ENCODE measurements at regions not wholly inside any gene's neighbourhood (a gene's known extent, or its start where the extent isn't known, plus 50 kb on each side); places are given as distances from the start of the nearest gene placed in this dataset.

DNA sequence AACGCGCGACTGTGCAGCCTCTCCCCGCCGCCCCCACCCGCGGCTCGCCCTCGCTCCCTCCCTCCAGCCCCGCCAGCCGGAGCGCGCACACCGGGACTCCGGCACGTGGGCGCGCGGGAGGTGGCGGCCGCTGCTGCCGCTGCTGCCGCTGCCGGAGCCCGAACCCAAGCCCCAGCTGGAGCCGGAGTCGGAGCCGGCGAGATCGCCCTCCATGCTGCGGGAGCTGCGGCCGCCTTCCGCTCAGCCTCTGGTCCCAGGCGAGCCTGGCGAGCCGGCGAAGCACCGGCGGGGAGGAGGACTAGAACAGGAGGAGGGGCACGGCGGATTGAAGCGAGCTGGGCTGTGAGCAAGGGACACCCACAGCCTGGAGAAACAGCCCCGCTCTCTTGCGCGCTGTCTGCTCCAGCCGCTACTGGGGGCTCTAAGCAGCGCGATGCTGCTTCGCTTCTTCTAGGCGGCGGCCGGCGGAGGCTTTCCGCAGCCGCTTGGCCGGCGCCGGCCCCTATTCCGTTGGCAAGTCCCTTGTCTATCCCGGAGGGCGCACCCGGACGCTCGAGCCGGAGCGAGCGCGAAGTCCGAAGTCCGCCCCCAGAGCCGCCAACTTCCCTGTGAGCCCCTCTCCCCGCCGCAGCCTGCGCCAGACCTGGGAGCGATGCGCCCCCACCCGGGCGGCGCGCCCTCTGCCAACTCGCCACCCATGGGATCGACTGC lies 598.7 kb upstream of the SGCD start:
- DNase-seq: peak; percentile 88

DNA sequence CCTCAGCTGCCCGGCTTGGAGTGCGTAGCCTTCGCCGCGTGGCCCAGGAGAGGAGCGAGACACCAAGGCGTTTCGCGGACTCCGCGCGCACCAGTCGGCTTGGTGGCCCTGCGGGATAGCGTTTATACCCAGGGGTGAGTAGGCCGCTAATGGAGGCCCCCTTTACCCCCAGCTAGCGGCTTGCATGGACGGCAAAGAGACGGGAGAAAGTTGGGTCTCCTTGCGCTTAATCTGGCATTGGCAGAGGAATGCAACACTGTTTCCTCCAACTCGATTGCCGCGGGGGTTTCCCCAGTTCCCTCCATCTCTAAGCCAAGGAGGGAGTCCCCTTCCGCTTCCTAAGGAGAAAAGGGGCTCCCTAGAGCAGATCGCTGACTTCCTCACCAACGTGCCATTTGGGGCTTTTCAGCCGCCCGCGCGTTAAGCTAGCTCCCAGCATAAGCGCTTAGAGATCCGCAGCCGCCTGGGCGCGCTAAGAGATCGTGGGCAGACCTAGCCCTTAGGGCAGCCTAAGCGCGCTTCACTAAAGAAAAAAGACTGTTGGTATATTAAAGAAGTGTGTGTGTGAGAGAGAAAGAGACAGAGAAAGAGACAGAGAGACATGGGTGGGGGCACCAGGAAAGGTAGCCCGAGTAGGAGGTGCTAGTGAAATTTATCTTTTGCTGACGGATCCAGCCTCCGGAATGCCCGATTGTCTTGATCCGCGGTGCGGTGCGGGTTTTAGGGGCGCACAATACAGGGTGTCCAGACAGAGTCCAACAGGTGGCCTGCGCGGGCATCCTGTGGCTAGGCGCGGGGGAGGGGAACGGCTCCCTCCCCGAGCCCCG lies 597.9 kb upstream of the SGCD start:
- peak; percentile 33 for DNase-seq

DNA sequence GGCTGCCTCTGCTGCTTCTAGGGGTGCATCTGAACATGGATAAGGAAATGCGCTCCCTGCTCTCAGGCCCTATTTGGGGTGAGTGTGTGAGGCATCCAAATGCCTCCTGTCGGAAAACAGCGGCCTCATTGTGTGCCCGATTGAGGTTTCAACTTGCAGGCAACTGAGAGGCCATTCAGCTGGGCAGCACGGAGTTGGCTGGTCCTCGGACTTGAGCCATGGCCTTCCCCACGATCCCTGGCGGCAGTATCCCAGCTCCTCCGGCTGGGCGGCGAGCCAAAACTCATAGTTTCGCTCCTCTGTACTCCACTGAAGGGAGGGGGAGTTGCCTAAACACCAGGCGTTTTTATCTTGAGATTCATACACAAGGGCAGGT lies 597.3 kb upstream of the SGCD start:
- DNase-seq: peak; percentile 60

DNA sequence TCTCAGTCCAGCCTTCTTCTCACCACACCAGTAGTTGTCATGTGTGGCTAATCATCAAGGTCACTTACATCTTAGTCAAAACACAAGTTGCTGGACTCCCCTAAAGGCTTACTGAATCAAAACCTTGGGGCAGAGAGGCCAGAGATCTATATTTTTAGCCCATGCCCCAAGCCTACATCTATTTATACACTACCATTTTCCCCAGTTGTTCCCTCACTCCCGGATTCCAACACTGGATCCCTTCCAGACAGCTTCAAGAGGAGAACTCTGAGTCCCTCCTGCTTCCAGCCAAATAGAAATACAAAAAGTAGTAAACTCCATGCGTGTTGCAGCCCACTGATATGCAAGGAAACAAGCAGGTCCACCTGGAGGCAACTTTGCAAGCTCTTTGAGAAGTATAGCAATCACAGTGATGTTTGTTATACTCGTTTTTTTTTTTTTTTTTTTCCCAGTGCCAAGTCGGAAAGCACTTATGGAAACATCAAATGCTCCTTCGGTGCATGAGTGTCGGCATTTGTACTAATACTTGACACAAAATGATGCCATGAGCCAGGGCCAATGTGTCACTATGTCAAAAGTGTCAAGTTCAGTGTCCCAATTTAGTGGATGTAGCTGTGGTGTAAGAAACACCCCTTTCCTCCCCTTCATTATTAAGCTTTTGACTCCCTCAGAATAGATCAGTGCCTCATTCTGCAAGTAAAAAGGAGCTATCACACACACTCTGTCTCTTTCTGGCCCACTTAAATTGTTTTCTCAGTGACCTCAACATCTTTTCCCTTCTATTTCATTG lies 594.2 kb upstream of the SGCD start:
- DNase-seq: no peak

DNA sequence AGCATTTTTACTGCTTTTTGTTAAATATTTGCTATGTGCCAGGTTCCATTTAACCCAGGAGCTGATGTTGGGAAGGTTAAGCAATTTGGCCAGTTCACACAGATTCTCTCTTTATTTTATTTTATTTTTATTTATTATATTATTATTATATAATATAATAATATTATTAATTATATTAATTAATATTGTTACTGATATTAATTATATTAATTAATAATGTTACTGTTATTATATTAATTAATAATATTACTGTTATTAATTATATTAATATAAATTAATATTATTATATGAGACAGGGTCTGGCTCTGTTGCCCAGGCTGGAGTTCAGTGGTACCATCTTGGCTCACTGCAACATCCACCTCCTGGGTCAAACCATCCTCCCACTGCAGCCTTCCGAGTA lies 593.0 kb upstream of the SGCD start:
- no peak for DNase-seq

DNA sequence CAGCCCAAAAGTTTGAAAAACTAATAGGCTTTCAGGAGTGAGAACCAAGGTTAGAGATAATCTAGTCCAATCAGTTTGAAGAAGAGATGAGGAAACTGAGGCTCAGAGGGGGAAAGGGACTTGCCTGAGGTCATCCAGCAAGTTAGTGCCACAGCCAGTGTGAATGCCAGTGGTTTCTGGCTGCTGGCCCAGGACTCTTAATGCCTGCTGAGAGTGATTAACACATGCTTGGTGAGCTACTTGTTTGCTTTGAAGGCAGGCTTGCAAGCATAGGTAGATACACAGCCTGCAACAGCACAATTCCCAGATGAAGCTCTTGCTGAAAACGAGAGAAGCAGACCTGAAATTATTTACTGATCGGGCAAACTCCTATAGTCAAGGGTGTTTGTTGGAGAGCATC lies 591.6 kb upstream of the SGCD start:
- no peak for DNase-seq

DNA sequence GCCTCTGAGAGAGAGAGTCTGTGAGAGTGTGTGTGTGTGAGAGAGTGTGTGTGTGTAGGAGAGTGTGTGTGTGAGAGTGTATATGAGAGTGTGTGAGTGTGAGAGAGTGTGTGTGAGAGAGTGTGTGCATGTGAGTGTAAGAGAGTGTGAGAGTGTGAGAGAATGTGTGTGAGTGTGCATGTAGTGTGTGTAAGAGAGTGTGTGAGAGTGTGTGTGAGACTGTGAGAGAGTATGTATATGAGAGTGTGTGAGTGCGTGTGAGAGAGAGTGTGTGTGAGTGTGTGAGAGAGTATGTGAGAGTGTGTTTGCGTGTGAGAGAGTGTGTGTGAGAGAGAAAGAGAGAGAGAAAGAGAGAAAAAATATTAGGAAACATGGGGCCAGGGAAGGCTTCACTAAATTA lies 588.3 kb upstream of the SGCD start:
- DNase-seq: no peak

DNA sequence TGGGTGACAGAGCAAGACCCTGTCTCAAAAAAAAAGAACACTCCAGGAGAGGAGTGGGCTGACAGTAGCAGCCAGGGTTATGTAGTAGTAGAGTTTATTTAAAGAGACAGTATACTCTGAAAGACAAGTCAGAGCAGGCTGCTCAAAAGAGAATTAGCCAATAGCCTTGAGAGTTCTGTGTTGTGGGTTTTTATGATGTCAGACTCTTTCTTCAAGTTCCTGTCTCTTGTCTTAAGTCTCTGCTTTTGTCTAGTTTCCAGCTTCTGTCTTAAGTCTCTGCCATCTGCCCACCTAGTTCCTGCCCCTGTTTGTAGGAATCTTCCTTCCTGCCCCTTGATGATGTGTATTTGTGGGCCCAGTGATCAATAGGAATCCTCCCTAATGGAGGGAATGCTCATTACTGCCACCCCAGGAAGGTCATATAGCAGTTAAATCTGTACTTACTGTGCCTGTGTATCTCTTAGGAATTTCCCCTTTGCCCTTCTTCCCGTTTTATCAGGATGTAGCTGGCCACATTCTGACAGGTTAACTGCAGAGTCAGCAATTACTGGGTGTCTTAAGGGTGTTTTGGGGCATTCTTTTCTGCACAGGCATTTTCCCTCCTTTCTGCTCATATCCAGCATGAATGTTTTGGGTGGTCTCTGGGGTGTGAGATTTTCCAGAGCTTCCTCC lies 580.5 kb upstream of the SGCD start:
- no peak for DNase-seq

DNA sequence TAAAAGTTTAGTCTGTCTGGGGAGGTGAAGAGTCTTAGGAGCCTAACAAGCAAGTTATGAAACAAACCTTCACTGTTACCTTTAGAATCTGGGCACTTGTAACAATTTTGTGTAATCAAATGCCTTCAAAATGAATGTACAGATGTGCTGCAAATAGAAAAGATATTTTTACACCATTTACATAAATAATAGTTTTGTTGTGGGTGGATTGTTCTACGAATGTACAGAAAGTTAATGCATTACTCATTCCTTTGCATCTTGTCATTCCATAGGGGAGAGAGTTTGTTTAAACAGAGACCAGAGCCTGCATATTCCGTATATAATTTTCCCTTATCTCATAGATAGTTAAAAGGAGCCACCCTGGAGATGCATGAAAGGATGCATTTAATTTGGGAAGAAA lies 576.9 kb upstream of the SGCD start:
- DNase-seq: no peak

DNA sequence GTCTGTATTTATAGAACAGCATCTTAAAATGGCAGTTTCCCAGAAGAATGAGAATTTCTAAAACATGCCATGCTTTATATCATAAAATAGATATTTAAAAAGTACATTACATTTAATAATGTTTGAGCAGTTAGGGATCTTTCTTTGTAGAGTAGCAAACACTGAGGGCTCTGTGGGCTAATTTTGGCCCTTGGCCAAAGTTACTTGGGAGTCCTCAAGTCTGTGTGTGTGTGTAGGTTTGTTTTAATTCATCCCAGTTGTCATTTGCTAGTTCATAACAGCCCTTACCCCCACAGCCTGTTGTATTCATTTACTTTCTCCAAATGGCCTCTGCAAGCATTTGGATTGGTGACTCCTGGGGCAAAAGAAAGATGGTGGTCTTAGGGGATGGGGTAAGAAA lies 576.4 kb upstream of the SGCD start:
- no peak for DNase-seq

DNA sequence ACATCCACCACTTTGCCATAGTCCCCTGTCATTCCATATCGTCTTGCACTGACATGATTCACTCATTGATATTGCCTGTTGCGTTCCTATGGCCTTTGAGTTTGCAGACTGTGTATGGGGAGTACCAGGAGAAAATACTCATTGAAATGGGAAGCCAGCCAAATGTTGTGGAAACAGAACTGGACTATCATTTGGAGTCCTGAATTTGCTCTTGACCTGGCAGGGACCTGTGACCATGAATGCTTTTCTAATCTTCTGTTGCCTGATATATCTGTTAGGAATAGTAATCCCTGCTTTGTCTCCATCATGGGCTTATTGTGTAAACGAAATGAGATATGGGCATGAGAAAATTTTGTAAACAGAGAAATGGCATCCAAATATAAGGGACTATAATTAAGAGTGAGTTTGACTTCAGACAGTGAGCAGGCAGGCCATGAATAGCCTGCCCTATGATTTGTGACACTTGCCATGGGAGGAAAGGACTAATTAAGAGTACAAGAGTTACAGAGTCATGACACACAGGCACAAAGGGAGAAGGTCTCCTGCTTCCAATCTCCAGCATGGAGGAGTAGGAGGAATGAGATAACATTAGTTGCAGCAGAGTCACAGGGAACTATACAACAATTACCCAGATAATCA lies 572.9 kb upstream of the SGCD start:
- no peak for DNase-seq

DNA sequence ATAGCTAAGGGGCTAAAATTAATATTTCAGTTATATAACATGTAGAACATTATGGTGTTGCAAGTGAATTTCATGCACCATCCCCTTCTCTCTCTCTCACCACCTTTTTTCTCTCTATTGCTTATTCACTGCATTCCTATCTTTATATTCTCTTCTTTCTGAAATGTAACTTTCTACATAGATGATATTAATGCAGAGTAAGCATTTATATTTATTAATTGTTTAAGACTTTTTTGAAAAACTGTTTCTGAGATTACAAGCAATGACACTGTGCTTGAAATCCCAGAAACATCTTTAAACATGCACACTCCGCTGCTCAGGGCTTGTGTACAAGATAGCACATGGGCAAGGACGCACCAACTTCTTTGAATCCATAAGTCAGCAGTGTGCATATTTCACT lies 567.7 kb upstream of the SGCD start:
- no peak for DNase-seq

DNA sequence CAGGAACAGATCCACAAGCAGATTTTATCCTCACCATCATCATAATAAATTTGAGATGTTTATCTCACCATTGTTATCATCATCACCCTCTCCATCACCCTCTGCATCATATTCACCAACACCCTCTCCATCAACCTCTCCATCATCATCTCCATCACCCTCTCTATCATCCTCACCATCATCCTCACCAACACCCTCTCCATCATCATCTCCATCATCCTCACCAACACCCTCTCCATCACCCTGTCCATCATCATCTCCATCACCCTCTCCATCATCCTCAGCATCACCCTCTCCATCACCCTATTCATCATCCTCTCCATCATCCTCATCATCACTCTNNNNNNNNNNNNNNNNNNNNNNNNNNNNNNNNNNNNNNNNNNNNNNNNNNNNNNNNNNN lies 567.0 kb upstream of the SGCD start:
- no peak for DNase-seq

DNA sequence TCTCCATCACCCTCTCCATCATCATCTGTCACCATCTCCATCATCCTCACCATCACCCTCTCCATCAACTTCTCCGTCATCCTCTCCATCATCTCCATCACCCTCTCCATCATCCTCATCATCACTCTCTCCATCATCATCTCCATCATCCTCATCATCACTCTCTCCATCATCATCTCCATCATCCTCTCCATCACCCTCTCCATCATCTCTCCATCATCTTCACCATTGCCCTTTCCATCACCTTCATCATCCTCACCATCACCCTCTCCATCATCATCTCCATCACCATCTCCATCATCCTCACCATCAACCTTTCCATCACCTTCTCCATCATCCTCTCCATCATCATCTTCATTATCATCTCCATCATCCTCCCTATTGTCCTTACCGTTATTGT lies 565.5 kb upstream of the SGCD start:
- DNase-seq: no peak

DNA sequence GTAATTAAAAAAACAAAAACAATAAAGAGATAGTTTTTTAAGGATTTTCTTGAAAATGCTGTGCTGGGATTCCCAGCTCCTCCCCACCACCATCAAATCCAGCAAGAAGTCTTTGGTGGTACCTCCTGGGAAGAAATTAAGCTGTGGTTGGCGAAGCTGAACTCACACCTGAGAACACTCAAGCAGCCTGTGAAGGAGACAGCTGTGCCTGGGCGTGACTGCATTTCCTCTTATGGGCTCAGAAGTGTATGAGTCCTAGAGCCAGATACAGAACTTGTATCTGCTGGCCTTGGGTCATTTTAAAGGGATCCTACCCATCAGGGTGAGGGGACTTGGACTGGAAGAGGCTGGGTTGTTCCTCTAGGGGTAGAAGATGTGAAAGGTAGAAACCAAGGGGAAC lies 561.2 kb upstream of the SGCD start:
- no peak for DNase-seq

DNA sequence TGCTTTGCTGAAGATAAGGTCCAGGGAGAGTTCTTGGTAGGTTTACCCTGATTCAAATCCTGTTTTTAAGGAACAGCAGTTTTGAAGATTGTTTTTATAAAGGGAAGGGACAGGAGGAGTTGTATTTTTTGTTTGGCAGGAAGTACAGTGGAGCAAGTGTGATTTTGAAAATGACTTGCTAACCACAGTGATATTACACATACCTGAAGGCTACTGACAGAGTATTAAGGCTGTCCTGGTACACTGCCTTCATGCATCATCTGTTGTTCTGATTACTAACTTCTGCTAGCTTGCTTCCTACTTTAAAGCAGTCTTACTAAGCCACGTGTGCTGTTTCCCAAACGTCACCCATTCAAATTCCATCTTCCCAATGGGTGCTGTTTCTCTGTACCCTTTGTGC lies 559.5 kb upstream of the SGCD start:
- DNase-seq: no peak

DNA sequence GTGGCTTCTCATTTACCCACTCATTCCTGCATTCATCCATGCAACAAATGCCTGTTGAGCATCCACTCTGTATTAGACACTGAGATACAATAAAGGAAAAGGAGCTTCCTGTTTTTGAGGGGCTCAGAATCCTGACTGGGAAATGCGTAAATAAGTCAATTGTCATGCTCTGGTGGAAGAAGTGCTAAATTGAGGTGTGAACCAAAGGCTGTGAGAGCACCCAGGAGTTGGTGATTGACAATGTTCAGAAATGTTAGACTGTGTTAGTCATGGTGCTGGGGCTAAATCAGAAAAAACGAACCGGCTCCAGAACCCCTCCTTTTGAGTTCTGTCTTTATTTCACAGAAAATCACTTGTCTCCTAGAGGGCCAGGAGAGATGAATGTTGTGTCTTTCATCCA lies 558.6 kb upstream of the SGCD start:
- no peak for DNase-seq

DNA sequence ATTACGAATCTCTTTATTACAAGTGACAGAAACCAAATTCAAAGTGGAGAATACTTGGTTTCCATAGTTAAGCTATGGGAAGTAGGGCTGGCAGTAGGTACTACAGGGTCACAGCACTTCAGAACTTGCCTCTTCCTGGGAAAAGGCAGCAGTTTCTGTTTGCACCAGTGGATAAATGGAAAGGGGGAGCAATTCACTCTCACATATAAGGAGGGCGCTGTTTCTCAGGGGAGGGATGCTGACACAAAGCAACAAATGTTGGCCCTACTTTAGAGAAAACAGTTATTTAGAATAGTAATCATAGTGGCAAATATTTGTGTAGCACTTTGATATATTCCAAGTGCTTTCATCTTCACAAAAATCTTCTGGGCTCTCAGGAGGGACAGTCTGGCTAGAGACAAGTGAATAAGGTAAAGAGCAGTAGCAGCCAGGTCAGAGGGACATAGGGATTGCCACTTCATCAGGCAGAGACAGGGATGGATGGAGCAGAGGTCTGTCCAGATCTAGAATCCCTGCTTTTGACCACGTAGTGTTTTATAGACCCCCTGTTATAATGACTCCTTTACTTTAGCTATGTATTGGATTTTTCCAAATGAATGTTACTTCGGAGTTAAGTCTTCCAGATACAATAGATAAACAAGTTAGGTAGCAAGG lies 554.8 kb upstream of the SGCD start:
- no peak for DNase-seq

DNA sequence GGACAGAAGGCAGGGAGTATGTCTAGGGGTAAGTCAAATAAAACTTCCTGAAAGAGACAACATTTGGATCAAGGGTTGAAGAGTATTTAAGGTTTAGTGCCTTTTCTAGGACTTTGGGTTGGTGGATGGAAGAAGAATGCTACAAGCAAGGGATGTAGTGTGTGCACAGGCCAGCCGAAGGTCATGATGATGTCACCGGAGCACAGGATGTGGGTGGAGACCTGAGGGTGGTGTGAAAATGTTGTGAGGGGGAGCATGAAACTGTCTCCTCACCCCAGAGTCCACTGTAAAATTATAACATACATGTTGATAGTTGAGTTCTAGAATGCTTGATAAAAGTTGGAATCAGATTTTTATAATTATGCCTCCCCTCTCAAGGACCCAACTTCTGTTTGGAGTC lies 553.3 kb upstream of the SGCD start:
- DNase-seq: no peak

DNA sequence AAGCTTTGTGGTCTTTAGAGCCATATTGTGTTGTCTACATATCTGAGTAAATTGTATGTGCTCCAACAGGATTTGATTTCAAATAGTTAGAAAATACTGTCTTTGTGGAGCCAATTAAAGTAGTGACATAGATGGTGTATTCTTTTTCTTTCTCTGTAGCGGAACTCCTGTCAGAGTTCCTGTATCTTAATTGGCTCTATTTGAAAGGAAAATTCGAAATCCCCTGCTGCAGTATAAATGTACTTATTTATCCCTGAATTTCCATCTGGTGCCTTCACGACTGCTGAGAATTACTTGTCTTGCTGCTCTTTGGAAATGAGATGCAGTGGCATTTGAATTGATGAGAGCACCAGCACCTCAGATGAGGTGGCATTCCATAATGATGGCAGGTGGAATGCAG lies 546.7 kb upstream of the SGCD start:
- no peak for DNase-seq

DNA sequence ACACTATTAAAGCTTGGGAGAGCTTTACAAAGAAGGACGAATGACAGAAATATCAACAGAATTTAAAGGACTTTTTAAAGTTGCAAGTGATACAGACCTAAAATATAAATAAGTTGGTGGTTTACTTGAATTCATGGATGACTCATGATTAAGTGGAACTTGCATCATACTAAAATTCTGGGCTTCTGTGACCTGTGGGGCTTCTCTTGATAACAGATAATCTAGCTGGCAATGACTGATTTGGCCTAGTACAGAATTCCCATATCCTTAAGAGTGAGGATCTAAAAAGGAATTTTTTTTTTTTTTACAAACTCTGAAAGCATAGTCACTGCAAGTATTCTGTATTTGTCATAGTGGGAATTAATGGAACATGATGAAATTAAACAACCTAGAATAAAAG lies 543.7 kb upstream of the SGCD start:
- DNase-seq: no peak

DNA sequence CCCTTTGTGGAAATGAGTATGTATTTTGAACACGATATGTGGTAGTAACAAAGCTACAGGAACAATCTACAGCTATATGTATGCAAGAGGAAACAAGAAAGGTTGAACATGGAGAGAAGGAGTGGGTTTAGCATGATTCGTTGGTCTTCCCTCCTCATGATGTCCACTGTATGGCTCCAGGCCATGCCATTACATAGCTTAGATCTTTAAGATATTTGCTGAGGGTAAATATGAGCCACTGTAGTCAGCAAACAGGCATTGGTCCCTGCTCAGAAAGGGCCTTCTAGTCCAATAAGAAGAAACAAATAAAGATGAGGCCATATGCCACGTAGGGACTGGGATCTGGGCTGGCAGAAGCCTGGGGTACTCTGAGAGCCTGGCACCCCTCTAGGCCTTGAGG lies 543.2 kb upstream of the SGCD start:
- DNase-seq: no peak
